Kidney (tissue), 13 donors: ENCODE measurements at regions not wholly inside any gene's neighbourhood (a gene's known extent, or its start where the extent isn't known, plus 50 kb on each side); places are given as distances from the start of the nearest gene placed in this dataset.

Experiments
- DNase-seq, 5 donors: peaks; one replicate each; pipeline ENCODE4 v3.0.0-alpha.2; 2013 to 2020
- FAIRE-seq: peaks from 2 replicates; lab custom pipeline; 2012; peaks lifted over from hg19 to GRCh38; lab: Jason Lieb, UNC
- H3K27ac ChIP-seq, 2 donors: one replicate each; pipeline ENCODE4 v1.7.0; 2013; ENCODE audit warnings: low read depth in 2 of 2, low read length in 2 of 2, inconsistent platforms in 1 of 2
- H3K27me3 ChIP-seq: one replicate; pipeline ENCODE4 v1.7.1; 2013; ENCODE audit warnings: low read length, inconsistent platforms; ENCODE audit not compliant: control insufficient read depth, insufficient read depth
- H3K36me3 ChIP-seq, 3 donors: one replicate each; pipeline versions ENCODE4 v1.7.0 to v1.7.1; 2013; ENCODE audit warnings: low read length in 3 of 3, control low read depth in 1 of 3, inconsistent platforms in 1 of 3; ENCODE audit not compliant: insufficient read depth in 3 of 3, control insufficient read depth in 2 of 3
- H3K4me1 ChIP-seq, 3 donors: one replicate each; pipeline versions ENCODE4 v1.7.0 to v1.7.1; 2013; ENCODE audit warnings: low read length in 3 of 3, inconsistent platforms in 1 of 3, low read depth in 1 of 3; ENCODE audit not compliant: control insufficient read depth in 2 of 3, insufficient read depth in 2 of 3
- H3K4me3 ChIP-seq, 3 donors: one replicate each; pipeline versions ENCODE4 v1.7.0 to v1.8.1; 2013; ENCODE audit warnings: low read length in 3 of 3, control low read depth in 1 of 3, inconsistent platforms in 1 of 3
- H3K9ac ChIP-seq, 3 donors: one replicate each; pipeline versions ENCODE4 v1.7.0 to v1.7.1; 2013; ENCODE audit warnings: low read length in 3 of 3, control low read depth in 1 of 3, inconsistent platforms in 1 of 3
- H3K9me3 ChIP-seq, 3 donors: one replicate each; pipeline versions ENCODE4 v1.7.0 to v1.7.1; 2013; ENCODE audit warnings: low read length in 3 of 3, control low read depth in 1 of 3, inconsistent platforms in 1 of 3; ENCODE audit not compliant: control insufficient read depth in 2 of 3, insufficient read depth in 1 of 3
- CTCF ChIP-seq: IDR thresholded peaks from 3 replicates; pipeline ENCODE4 v1.5.1; 2012; ENCODE audit warnings: mild to moderate bottlenecking, moderate library complexity, borderline replicate concordance; ENCODE audit not compliant: insufficient read depth; ENCODE audit errors: extremely low read depth
- intact Hi-C: fragments of 100-400 bp; cut with DNase I; formaldehyde crosslinking; loops from one replicate; pipeline ENCODE4 v1.11.1; 2022
- donor health status: control.
- donor health status: control.
- donor health status: control.
- donor health status: control.
- donor health status: control.
- donor health status: DM: yes; HTN: yes; CAD: no.
- donor health status: Normal renal cell carcinoma (clear cell type).

- intact Hi-C loops, result no loop called here
- Histone ChIP-seq H3K27me3 (no peaks in the 10 kb centered on the region), H3K27ac (no peak overlapping the region), H3K9me3 (no peaks in the 10 kb centered on the region), H3K4me3 (no peak overlapping the region), H3K4me1 (no peaks in the 10 kb centered on the region), H3K9ac (no peak overlapping the region), H3K36me3 (no peaks in the 10 kb centered on the region)
- TF ChIP-seq CTCF, result no peak
- DNase-seq, result no peak
- FAIRE-seq, result no peak
Measured at GRCh38 chr7:11895337-11895736, 63.3 kb upstream of the THSD7A start.

GRCh38 chr7:11896663-11897062 lies 64.7 kb upstream of the THSD7A start:
- TF ChIP-seq CTCF, result no peak
- peak in 1 of 5 donors; percentile 2 for DNase-seq
- no peaks in the 10 kb centered on the region for H3K4me1 ChIP-seq
- no peaks in the 10 kb centered on the region for H3K9me3 ChIP-seq
- peak; percentile 17 for FAIRE-seq
- no peaks in the 10 kb centered on the region for H3K27me3 ChIP-seq
- no peak overlapping the region for H3K27ac ChIP-seq
- H3K36me3 ChIP-seq, result no peaks in the 10 kb centered on the region
- no peak overlapping the region for H3K4me3 ChIP-seq
- no peak overlapping the region for H3K9ac ChIP-seq
- intact Hi-C loops, result no loop called here

DNA sequence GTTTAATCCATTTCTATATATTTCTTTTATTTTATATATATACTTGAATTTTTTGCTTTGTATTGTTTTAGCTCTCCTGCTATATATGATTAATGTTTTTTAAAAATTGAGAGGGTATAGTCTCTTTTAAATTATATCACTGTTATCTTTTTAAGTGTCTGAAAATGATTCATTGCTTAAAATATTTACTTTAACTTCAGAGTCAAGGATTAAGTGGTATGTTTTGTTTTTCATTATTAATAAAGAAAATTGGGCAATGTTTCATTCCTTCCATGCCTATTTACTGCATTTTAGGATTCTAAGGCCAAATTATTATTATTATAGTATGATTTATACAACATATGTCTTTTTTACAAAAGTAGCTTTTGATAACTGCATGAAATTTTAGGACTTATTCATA lies 67.2 kb upstream of the THSD7A start:
- Histone ChIP-seq H3K4me3 (no peak overlapping the region), H3K9me3 (no peaks in the 10 kb centered on the region), H3K27me3 (no peaks in the 10 kb centered on the region), H3K9ac (no peak overlapping the region), H3K4me1 (no peaks in the 10 kb centered on the region), H3K36me3 (no peaks in the 10 kb centered on the region), H3K27ac (no peak overlapping the region)
- DNase-seq (no peak), FAIRE-seq (peak; percentile 77)
- no peak for TF ChIP-seq CTCF
- intact Hi-C loops, result no loop called here

DNA sequence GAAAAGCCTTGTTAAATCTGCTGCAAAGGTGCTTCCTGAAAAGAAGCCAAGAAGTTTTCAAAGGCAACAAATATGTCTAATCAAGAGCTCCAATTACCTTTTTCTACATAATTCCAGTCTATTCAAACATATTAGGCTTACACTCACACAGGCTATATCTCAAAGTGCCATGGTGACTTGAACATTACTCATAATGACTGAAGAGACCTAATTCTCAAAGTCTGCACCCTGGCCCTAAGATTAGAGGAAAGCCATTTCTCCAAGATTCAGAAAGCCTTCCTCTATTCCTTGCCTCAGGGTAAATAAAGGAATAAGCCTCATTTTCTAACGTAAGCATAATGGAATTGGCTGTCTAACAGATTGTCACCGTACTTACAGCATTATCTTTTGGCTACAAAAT lies 78.3 kb upstream of the THSD7A start:
- DNase-seq (no peak), FAIRE-seq (no peak)
- intact Hi-C loops, result no loop called here
- no peak overlapping the region for H3K4me3 ChIP-seq
- no peaks in the 10 kb centered on the region for H3K27me3 ChIP-seq
- H3K9me3 ChIP-seq, result no peaks in the 10 kb centered on the region
- H3K4me1 ChIP-seq, result no peaks in the 10 kb centered on the region
- TF ChIP-seq CTCF, result no peak
- H3K27ac ChIP-seq, result no peak overlapping the region
- H3K9ac ChIP-seq, result no peak overlapping the region
- H3K36me3 ChIP-seq, result no peaks in the 10 kb centered on the region
